Heart right ventricle (tissue), 16 donors: ENCODE measurements at regions not wholly inside any gene's neighbourhood (a gene's known extent, or its start where the extent isn't known, plus 50 kb on each side); places are given as distances from the start of the nearest gene placed in this dataset.

ENCODE experiments used
- ATAC-seq, 8 donors: fragments of 200-7000 bp; cut with Tn5 transposase; one replicate each; pipeline ENCODE4 v1.9.1; 2020; ENCODE audit warnings: mild to moderate bottlenecking in 8 of 8, moderate library complexity in 8 of 8, moderate number of reproducible peaks in 1 of 8
- DNase-seq, 2 donors: peaks; one replicate each; pipeline ENCODE4 v3.0.0-alpha.2; 2020
- H3K27ac ChIP-seq, 10 donors: fragments of 200-600 bp; sonication (generic) in 2 of 10; one replicate each; pipeline versions ENCODE4 v1.5.0 to v1.8.0; 2020 to 2022; ENCODE audit warnings: mild to moderate bottlenecking in 3 of 10
- H3K27me3 ChIP-seq, 7 donors: fragments of 200-600 bp; one replicate each; pipeline ENCODE4 v1.8.0; 2021 to 2022; ENCODE audit warnings: mild to moderate bottlenecking in 2 of 7
- H3K36me3 ChIP-seq, 9 donors: fragments of 200-600 bp; sonication (generic) in 1 of 9; one replicate each; pipeline versions ENCODE4 v1.5.0 to v1.8.0; 2020 to 2022; ENCODE audit warnings: mild to moderate bottlenecking in 2 of 9
- H3K4me1 ChIP-seq, 9 donors: fragments of 200-600 bp; sonication (generic) in 1 of 9; one replicate each; pipeline versions ENCODE4 v1.5.0 to v1.8.0; 2020 to 2022; ENCODE audit warnings: mild to moderate bottlenecking in 4 of 9
- H3K4me3 ChIP-seq, 10 donors: fragments of 200-600 bp; sonication (generic) in 2 of 10; one replicate each; pipeline versions ENCODE4 v1.5.0 to v1.8.0; 2020 to 2022; ENCODE audit warnings: mild to moderate bottlenecking in 7 of 10, moderate library complexity in 2 of 10
- H3K9me3 ChIP-seq, 11 donors: fragments of 200-600 bp in 10 of 11; sonication (generic) in 2 of 11; one replicate each; pipeline versions ENCODE4 v1.5.0 to v1.8.0; 2013 to 2022; ENCODE audit warnings: mild to moderate bottlenecking in 2 of 11, control low read depth in 1 of 11, moderate library complexity in 1 of 11
- CTCF ChIP-seq, 9 donors: fragments of 200-600 bp; sonication (generic) in 2 of 9; IDR thresholded peaks; one replicate each; pipeline versions ENCODE4 v1.5.0 to v1.8.0; 2021 to 2022; ENCODE audit warnings: antibody characterized with exemption in 9 of 9, mild to moderate bottlenecking in 5 of 9, moderate library complexity in 1 of 9
- WGBS, 2 donors: extraction: QIAGEN DNeasy Blood & Tissue Kit; methylation state at CpG; one replicate each; pipeline ENCODE4 v1.1.7; 2013; ENCODE audit warnings: inconsistent platforms in 1 of 2; 5-methylcytosine and 5-hydroxymethylcytosine counted together
- intact Hi-C, 10 donors: fragments of 100-400 bp; cut with DNase I; formaldehyde crosslinking; loops; one replicate each; pipeline versions ENCODE4 v1.11.1 to v1.14.2; 2022
- donor health status: Arrhythmogenic right ventricular cardiomyopathy.
- donor health status: ischemic (EF 13 %, LVEDD 7.1; RV severe dilation, severe dysfunction).
- donor health status: healthy with polysubstance abuse.
- donor health status: DM: no; HTN: yes; CAD: no.
- donor health status: DM: no; HTN: no; CAD: no.
- donor health status: ischemic (EF 25% LVEDD 6.9; RV normal size, moderate dysfunction).
- donor health status: ischemic (EF 25% LVEDD 5.7; RV mildly dilated, moderate dysfunction).
- donor health status: healthy.
- donor health status: DM: yes; HTN: yes; CAD: no.
- donor health status: Ischemic cardiomyopathy.
- donor health status: ischemic (EF 35%, LVEDD 5.7; RV mildly dilated, moderate dysfunction).
- donor health status: nonischemic (EF 11% LVEDD 7.7; RV severe dilation, severe dysfunction).
- donor health status: DM: yes; HTN: yes; CAD: no.
- donor health status: PGD.
- donor health status: ischemic (EF 29% LVEDD 5.4; RV normal size, mild dysfunction).
- donor health status: nonischemic (EF 23%, LVEDD 6.1; RV moderate dilation, normal function).

GRCh38 chr14:30158299-30158698 is 230.7 kb upstream of the PRKD1 start:
- no peak for ATAC-seq
- no peak overlapping the region for H3K4me3 ChIP-seq
- no peaks in the 10 kb centered on the region for H3K9me3 ChIP-seq
- H3K36me3 ChIP-seq = no peaks in the 10 kb centered on the region
- H3K27me3 ChIP-seq = no peaks in the 10 kb centered on the region
- intact Hi-C loops = no loop called here
- no peak for DNase-seq
- H3K27ac ChIP-seq = no peak overlapping the region
- TF ChIP-seq CTCF (IDR thresholded peaks at IDR 0.05) = no peak
- 30 to 35% methylated on average over 5 of the region's 5 CpGs for WGBS, 2 donors
- H3K4me1 ChIP-seq = no peaks in the 10 kb centered on the region

- ATAC-seq (no peak), DNase-seq (no peak)
- H3K9me3 ChIP-seq = no peaks in the 10 kb centered on the region
- H3K36me3 ChIP-seq = no peaks in the 10 kb centered on the region
- intact Hi-C loops = no loop called here
- no peak for TF ChIP-seq CTCF (IDR thresholded peaks at IDR 0.05)
- 60 to 62% methylated on average over 2 of the region's 2 CpGs for WGBS, 2 donors
- H3K4me3 ChIP-seq = no peak overlapping the region
- no peak overlapping the region for H3K27ac ChIP-seq
- no peaks in the 10 kb centered on the region for H3K4me1 ChIP-seq
- H3K27me3 ChIP-seq = no peaks in the 10 kb centered on the region
These were observed 231.7 kb upstream of the PRKD1 start for GRCh38 chr14:30159374-30159773.

GRCh38 chr14:30160608-30161007 is 233.0 kb upstream of the PRKD1 start:
- no peaks in the 10 kb centered on the region for H3K9me3 ChIP-seq
- H3K36me3 ChIP-seq = no peaks in the 10 kb centered on the region
- H3K4me3 ChIP-seq = no peak overlapping the region
- H3K27ac ChIP-seq = no peak overlapping the region
- no peaks in the 10 kb centered on the region for H3K4me1 ChIP-seq
- no peak for DNase-seq
- no peak for TF ChIP-seq CTCF (IDR thresholded peaks at IDR 0.05)
- intact Hi-C loops = no loop called here
- no peak for ATAC-seq
- H3K27me3 ChIP-seq = no peaks in the 10 kb centered on the region
- WGBS, 2 donors = 80 to 83% methylated on average over 5 of the region's 5 CpGs

GRCh38 chr14:30162066-30162465 is 234.4 kb upstream of the PRKD1 start:
- no peak for TF ChIP-seq CTCF (IDR thresholded peaks at IDR 0.05)
- no peak for DNase-seq
- 50 to 57% methylated on average over 1 of the region's 1 CpG for WGBS, 2 donors

GRCh38 chr14:30165255-30165654 is 237.6 kb upstream of the PRKD1 start:
- no peak overlapping the region for H3K27ac ChIP-seq
- no peak overlapping the region for H3K4me3 ChIP-seq
- WGBS, 2 donors = 85 to 91% methylated on average over 2 of the region's 2 CpGs
- intact Hi-C loops = no loop called here
- H3K27me3 ChIP-seq = no peaks in the 10 kb centered on the region
- H3K36me3 ChIP-seq = no peaks in the 10 kb centered on the region
- H3K4me1 ChIP-seq = no peaks in the 10 kb centered on the region
- TF ChIP-seq CTCF (IDR thresholded peaks at IDR 0.05) = no peak
- DNase-seq = no peak
- H3K9me3 ChIP-seq = peaks cover 0 to 24% (median 8%) of the 10 kb centered on the region in 11 donors
- no peak for ATAC-seq

More at GRCh38 chr14:30162066-30162465, 234.4 kb upstream of the PRKD1 start:
- H3K36me3 ChIP-seq = no peaks in the 10 kb centered on the region
- H3K9me3 ChIP-seq = no peaks in the 10 kb centered on the region
- intact Hi-C loops = no loop called here
- no peaks in the 10 kb centered on the region for H3K4me1 ChIP-seq
- ATAC-seq = no peak
- no peak overlapping the region for H3K4me3 ChIP-seq
- no peak overlapping the region for H3K27ac ChIP-seq
- no peaks in the 10 kb centered on the region for H3K27me3 ChIP-seq
